CD4-positive, alpha-beta T cell treated with Interleukin-21 for 1 hour (primary cell): ENCODE measurements at regions not wholly inside any gene's neighbourhood (a gene's known extent, or its start where the extent isn't known, plus 50 kb on each side); places are given as distances from the start of the nearest gene placed in this dataset.

Experiments
- DNase-seq: peaks from one replicate; pipeline ENCODE4 v3.0.0-alpha.2; 2020

- peak; percentile 50 for DNase-seq
Measured at GRCh38 chr14:35222872-35223466, 69.2 kb upstream of the PSMA6 start.

GRCh38 chr14:35223927-35224326 lies 68.3 kb upstream of the PSMA6 start:
- no peak for DNase-seq

- DNase-seq, result no peak
Measured at GRCh38 chr14:35224615-35225014, 67.6 kb upstream of the PSMA6 start.

GRCh38 chr14:35229084-35229791 lies 62.9 kb upstream of the PSMA6 start:
- DNase-seq, result peak; percentile 52

GRCh38 chr14:35229792-35230089 lies 62.4 kb upstream of the PSMA6 start:
- DNase-seq, result no peak

- DNase-seq, result no peak
Measured at GRCh38 chr14:35231207-35231760, 60.9 kb upstream of the PSMA6 start.

GRCh38 chr14:35234012-35234805 lies 58.0 kb upstream of the PSMA6 start:
- DNase-seq, result no peak

GRCh38 chr14:35235840-35236239 lies 56.3 kb upstream of the PSMA6 start:
- no peak for DNase-seq

- DNase-seq, result no peak
Measured at GRCh38 chr14:35236806-35237205, 55.4 kb upstream of the PSMA6 start.

GRCh38 chr14:35240231-35240630 lies 52.0 kb upstream of the PSMA6 start:
- DNase-seq, result no peak
